CD4-positive, alpha-beta T cell treated with Interferon gamma for 1 hour (primary cell): ENCODE measurements at regions not wholly inside any gene's neighbourhood (a gene's known extent, or its start where the extent isn't known, plus 50 kb on each side); places are given as distances from the start of the nearest gene placed in this dataset.

ENCODE experiments used
- DNase-seq: peaks from one replicate; pipeline ENCODE4 v3.0.0-alpha.2; 2020

- DNase-seq = no peak
Measured at GRCh38 chr2:196399722-196400691, 228.6 kb upstream of the STK17B start.

GRCh38 chr2:196403471-196403870, 232.1 kb upstream of the STK17B start:
- no peak for DNase-seq

- no peak for DNase-seq
Measured at GRCh38 chr2:196404276-196404675, 232.9 kb upstream of the STK17B start.

- no peak for DNase-seq
Measured at GRCh38 chr2:196407675-196408264, 231.7 kb upstream of the CCDC150 start.

- DNase-seq = no peak
Measured at GRCh38 chr2:196409376-196409775, 230.1 kb upstream of the CCDC150 start.

- DNase-seq = no peak
Measured at GRCh38 chr2:196410008-196410407, 229.5 kb upstream of the CCDC150 start.

- no peak for DNase-seq
Measured at GRCh38 chr2:196413821-196414274, 225.7 kb upstream of the CCDC150 start.

- DNase-seq = no peak
Measured at GRCh38 chr2:196415384-196415783, 224.1 kb upstream of the CCDC150 start.

GRCh38 chr2:196420143-196420542, 219.4 kb upstream of the CCDC150 start:
- DNase-seq = no peak

GRCh38 chr2:196421880-196422279, 217.6 kb upstream of the CCDC150 start:
- DNase-seq = no peak

GRCh38 chr2:196422361-196422760, 217.2 kb upstream of the CCDC150 start:
- DNase-seq = no peak

- no peak for DNase-seq
Measured at GRCh38 chr2:196426122-196426521, 213.4 kb upstream of the CCDC150 start.

GRCh38 chr2:196427986-196428634, 211.4 kb upstream of the CCDC150 start:
- no peak for DNase-seq

- no peak for DNase-seq
Measured at GRCh38 chr2:196431076-196431475, 208.4 kb upstream of the CCDC150 start.

GRCh38 chr2:196431957-196432356, 207.6 kb upstream of the CCDC150 start:
- DNase-seq = no peak

- no peak for DNase-seq
Measured at GRCh38 chr2:196433116-196433515, 206.4 kb upstream of the CCDC150 start.

- DNase-seq = no peak
Measured at GRCh38 chr2:196434217-196434616, 205.3 kb upstream of the CCDC150 start.

- DNase-seq = no peak
Measured at GRCh38 chr2:196435189-196435588, 204.3 kb upstream of the CCDC150 start.

GRCh38 chr2:196437626-196438025, 201.9 kb upstream of the CCDC150 start:
- DNase-seq = no peak

GRCh38 chr2:196439760-196440159, 199.8 kb upstream of the CCDC150 start:
- no peak for DNase-seq

- DNase-seq = no peak
Measured at GRCh38 chr2:196440413-196440812, 199.1 kb upstream of the CCDC150 start.

GRCh38 chr2:196441527-196441926, 198.0 kb upstream of the CCDC150 start:
- no peak for DNase-seq

GRCh38 chr2:196442211-196442610, 197.3 kb upstream of the CCDC150 start:
- DNase-seq = no peak

- no peak for DNase-seq
Measured at GRCh38 chr2:196444442-196444841, 195.1 kb upstream of the CCDC150 start.
